ENCODE measurements at regions not wholly inside any gene's neighbourhood (a gene's known extent, or its start where the extent isn't known, plus 50 kb on each side); places are given as distances from the start of the nearest gene placed in this dataset.

DNA sequence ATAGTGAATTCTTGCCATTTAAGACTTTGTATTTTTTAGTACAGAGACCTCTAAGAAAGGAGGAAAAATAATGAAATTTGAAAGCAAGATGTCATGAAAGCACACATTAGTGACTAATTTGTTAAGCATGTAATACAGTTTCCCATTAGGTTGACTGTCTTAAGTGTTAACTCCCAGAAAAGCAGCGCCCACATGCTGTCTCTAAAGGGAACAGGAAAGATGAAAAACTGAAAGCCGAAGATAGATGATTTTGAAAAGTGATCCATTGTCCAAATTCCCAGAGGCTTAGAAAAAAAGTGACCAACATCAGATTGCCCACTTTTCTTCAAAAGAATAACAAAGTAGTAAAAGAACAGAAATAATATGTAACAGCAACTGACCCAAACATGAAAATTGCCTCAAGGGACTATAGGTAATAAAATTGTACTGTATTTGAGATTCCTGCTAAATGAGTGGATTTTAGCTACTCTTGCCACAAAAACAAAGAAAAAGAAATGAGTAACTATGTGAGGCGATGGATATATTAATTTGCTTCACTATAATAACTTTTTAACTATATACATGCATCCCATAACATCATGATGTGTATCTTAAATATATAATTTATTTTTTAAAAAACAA is 83.2 kb upstream of the OGFRL1 start:
- no peak overlapping the region for H3K4me3 ChIP-seq (ENCODE audit: low read length)
- DNase-seq (ENCODE audit: low read depth): no peak
- TF ChIP-seq, protein P1, sequence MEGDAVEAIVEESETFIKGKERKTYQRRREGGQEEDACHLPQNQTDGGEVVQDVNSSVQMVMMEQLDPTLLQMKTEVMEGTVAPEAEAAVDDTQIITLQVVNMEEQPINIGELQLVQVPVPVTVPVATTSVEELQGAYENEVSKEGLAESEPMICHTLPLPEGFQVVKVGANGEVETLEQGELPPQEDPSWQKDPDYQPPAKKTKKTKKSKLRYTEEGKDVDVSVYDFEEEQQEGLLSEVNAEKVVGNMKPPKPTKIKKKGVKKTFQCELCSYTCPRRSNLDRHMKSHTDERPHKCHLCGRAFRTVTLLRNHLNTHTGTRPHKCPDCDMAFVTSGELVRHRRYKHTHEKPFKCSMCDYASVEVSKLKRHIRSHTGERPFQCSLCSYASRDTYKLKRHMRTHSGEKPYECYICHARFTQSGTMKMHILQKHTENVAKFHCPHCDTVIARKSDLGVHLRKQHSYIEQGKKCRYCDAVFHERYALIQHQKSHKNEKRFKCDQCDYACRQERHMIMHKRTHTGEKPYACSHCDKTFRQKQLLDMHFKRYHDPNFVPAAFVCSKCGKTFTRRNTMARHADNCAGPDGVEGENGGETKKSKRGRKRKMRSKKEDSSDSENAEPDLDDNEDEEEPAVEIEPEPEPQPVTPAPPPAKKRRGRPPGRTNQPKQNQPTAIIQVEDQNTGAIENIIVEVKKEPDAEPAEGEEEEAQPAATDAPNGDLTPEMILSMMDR (conservative IDR thresholded peaks at IDR 0.05; ENCODE audit: low read depth, low read length): no peak

DNA sequence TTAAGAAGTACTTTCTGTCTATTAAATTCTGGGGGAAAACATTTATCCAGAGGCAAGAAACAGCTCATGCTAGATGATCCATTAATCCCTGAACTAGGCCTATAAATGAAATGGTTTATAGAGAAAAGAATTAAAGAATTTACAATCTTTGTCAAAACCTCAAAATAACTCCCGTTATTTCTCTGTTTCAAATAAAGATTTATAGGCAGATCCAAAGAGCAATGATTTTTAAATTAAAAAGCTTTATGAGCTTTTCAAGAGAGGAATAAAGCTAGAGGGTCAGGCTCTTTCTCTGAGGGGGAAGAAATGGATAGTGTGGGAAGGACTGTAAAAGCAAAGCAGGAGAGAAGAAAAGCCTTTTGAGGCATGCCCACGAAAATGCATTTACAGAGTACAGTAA is 82.5 kb upstream of the OGFRL1 start:
- TF ChIP-seq, protein P1 (conservative IDR thresholded peaks at IDR 0.05; ENCODE audit: low read depth, low read length): no peak
- DNase-seq (ENCODE audit: low read depth): no peak
- no peak overlapping the region for H3K4me3 ChIP-seq (ENCODE audit: low read length)

DNA sequence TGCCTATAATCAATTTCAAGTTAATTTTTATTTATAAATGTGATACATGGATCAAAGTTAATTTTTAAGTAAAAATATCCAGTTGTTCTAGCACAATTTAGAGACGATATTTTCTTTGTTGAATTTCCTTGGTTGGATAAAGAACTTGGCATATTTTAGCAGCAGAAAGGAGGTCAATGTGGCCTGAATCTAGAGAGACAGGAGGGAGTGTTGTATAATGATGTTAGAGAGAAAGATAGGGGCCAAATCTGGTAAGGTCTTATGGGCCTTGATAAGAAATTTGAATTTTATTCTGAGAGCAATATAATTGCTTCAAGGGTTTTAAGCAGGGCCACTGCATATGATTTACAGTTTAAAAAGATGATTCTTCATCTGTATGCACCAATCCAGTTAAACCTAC is 79.4 kb upstream of the OGFRL1 start:
- no peak overlapping the region for H3K4me3 ChIP-seq (ENCODE audit: low read length)
- TF ChIP-seq, protein P1 (conservative IDR thresholded peaks at IDR 0.05; ENCODE audit: low read depth, low read length): no peak
- no peak for DNase-seq (ENCODE audit: low read depth)

DNA sequence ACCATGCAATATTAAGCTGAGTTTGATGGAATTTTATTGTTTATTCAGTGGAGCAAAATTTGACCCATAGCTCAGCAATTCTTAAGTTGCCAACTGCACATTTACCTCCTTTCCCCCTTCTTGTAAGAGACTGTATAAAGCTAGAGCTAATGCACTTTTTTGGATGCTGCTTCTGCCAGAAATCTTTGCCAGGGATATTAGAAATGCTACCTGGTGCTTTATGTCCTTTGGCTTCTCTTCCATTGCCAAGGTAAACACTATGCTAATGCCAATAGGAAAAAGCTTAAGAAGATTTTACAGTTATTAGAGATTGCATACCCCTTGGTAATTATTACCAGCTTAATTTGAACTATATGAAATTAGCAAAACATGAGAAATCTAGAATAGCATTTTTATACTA is 79.0 kb upstream of the OGFRL1 start:
- no peak for DNase-seq (ENCODE audit: low read depth)
- H3K4me3 ChIP-seq (ENCODE audit: low read length): no peak overlapping the region
- TF ChIP-seq, protein P1 (conservative IDR thresholded peaks at IDR 0.05; ENCODE audit: low read depth, low read length): no peak

DNA sequence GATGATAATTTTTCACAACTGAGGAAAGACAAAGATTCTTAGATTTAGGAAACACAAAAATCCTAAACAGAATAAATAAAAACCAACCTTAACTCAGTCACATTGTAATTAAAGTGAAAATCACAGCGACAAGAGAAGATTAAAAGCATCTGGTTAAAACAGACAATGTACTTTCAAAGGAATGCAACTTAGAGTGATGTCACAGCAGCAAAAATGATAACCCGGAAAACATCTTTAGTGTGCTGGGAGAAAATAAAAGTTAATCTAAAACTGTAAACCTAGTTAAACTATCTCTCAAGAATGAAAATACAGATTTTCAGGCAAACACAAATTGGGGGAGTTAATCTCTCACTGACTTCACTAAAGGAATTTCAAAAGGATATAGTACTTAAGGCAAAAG is 76.8 kb upstream of the OGFRL1 start:
- TF ChIP-seq, protein P1 (conservative IDR thresholded peaks at IDR 0.05; ENCODE audit: low read depth, low read length): no peak
- no peak for DNase-seq (ENCODE audit: low read depth)
- H3K4me3 ChIP-seq (ENCODE audit: low read length): no peak overlapping the region

DNA sequence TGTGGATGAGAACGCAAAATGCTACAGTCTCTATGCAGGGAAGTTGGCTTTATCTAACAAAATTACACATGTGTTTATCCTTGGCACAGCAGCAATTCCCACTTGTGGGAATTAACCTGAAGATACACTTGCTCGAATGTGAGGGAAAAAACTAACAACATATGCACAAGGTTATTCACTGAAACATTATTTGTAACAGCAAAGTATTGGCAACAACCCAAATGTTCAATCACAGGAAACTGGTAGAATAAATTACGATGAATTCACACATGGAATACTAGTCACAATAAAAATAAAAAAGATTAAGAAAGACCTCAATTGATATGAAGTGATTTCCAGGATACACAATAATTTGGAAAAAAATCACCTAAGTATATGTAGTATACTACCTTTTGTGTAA is 68.1 kb upstream of the OGFRL1 start:
- no peak overlapping the region for H3K4me3 ChIP-seq (ENCODE audit: low read length)
- no peak for DNase-seq (ENCODE audit: low read depth)
- TF ChIP-seq, protein P1 (conservative IDR thresholded peaks at IDR 0.05; ENCODE audit: low read depth, low read length): no peak

DNA sequence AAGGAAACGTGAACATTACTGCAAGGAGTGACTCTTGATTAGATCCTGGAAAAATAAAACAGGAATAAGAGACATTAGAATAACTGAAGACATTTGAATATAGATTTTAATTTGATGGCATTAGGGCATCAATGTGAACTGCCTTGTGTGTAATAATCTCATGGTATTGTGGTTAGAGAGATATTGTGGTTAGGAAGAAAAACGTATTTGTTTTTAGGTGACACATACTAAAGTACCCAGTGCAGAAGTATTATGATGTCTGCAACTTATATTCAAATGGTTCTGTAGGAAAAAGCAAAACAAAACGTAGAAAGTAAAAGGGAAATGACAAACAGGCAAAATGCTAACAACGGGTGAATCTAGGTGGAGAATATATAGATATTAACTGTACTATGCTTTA is 65.9 kb upstream of the OGFRL1 start:
- H3K4me3 ChIP-seq (ENCODE audit: low read length): no peak overlapping the region
- TF ChIP-seq, protein P1 (conservative IDR thresholded peaks at IDR 0.05; ENCODE audit: low read depth, low read length): no peak
- DNase-seq (ENCODE audit: low read depth): no peak

Measured in retinal pigment epithelial cell (primary cell).